H1 (cell line): ENCODE measurements at regions not wholly inside any gene's neighbourhood (a gene's known extent, or its start where the extent isn't known, plus 50 kb on each side); places are given as distances from the start of the nearest gene placed in this dataset.

Experiments
- CTCF ChIA-PET: fragments of 300-600 bp; sonication (Branson Sonifier 250); formaldehyde crosslinking; loops from one replicate; lab custom pipeline; 2021; ENCODE audit not compliant: partially characterized antibody; lab: Charles Lee
- POLR2A ChIA-PET: fragments of 300-600 bp; sonication (Branson Sonifier 250); formaldehyde crosslinking; loops from one replicate; lab custom pipeline; 2021; ENCODE audit warnings: inconsistent platforms; ENCODE audit not compliant: partially characterized antibody; lab: Charles Lee
- DNase-seq, 2 experiments: peaks; one replicate each; pipeline versions ENCODE4 v3.0.0 to v3.0.0-alpha.2; 2010 to 2022; ENCODE audit warnings: low spot score in 2 of 2, low read depth in 1 of 2, mixed read lengths in 1 of 2
- FAIRE-seq: peaks from 2 replicates; lab custom pipeline; 2011; peaks lifted over from hg19 to GRCh38; lab: Jason Lieb, UNC
- H2AFZ ChIP-seq: 2 replicates; pipeline ENCODE4 v1.8.1; 2012; ENCODE audit warnings: low read length, inconsistent platforms
- H2AK5ac ChIP-seq: 2 replicates; pipeline ENCODE4 v1.6.1; 2013; ENCODE audit warnings: low read depth, low read length
- H2BK120ac ChIP-seq: replicated peaks from 2 replicates; pipeline ENCODE3; 2013; ENCODE audit warnings: low read depth, low read length, inconsistent platforms
- H2BK12ac ChIP-seq: 2 replicates; pipeline ENCODE4 v1.6.1; 2013; ENCODE audit warnings: low read depth, low read length
- H2BK15ac ChIP-seq: 2 replicates; pipeline ENCODE4 v1.6.1; 2013; ENCODE audit warnings: low read length
- H2BK20ac ChIP-seq: 2 replicates; pipeline ENCODE4 v1.6.1; 2013; ENCODE audit warnings: low read length
- H2BK5ac ChIP-seq: 2 replicates; pipeline ENCODE4 v1.6.1; 2013; ENCODE audit warnings: low read depth, low read length
- H3K14ac ChIP-seq: 2 replicates; pipeline ENCODE4 v1.6.1; 2013; ENCODE audit warnings: inconsistent platforms; ENCODE audit not compliant: insufficient read length
- H3K18ac ChIP-seq: 2 replicates; pipeline ENCODE4 v1.6.1; 2013; ENCODE audit warnings: low read length; ENCODE audit errors: extremely low read depth
- H3K23ac ChIP-seq: 2 replicates; pipeline ENCODE4 v1.6.1; 2013; ENCODE audit warnings: inconsistent platforms; ENCODE audit not compliant: insufficient read length
- H3K23me2 ChIP-seq: 2 replicates; pipeline ENCODE4 v1.6.1; 2013; ENCODE audit warnings: low read depth, low read length
- H3K27ac ChIP-seq: 2 replicates; pipeline ENCODE4 v1.6.1; 2011; ENCODE audit warnings: low read depth, low read length, inconsistent platforms
- H3K27me3 ChIP-seq, 4 experiments: replicated peaks in 1 of 4; 1 replicate in 1 of 4; 2 replicates in 3 of 4; pipeline versions ENCODE4 v1.6.1 to v1.8.1; 2011 to 2013; ENCODE audit warnings: low read length in 3 of 4, mild to moderate bottlenecking in 3 of 4, inconsistent platforms in 2 of 4, mixed read lengths in 2 of 4, moderate library complexity in 1 of 4; ENCODE audit not compliant: control insufficient read depth in 3 of 4, insufficient read depth in 3 of 4; ENCODE audit errors: extremely low read depth in 1 of 4
- H3K36me3 ChIP-seq, 4 experiments: 2 replicates each; pipeline versions ENCODE4 v1.6.1 to v1.8.1; 2011 to 2013; ENCODE audit warnings: mild to moderate bottlenecking in 4 of 4, low read length in 3 of 4, moderate library complexity in 2 of 4, control low read depth in 1 of 4, inconsistent platforms in 1 of 4; ENCODE audit not compliant: insufficient read depth in 4 of 4, control insufficient read depth in 2 of 4
- H3K4ac ChIP-seq: replicated peaks from 2 replicates; pipeline ENCODE3; 2013; ENCODE audit warnings: low read length, low read depth, mixed read lengths, inconsistent platforms; ENCODE audit not compliant: insufficient read length
- H3K4me1 ChIP-seq, 4 experiments: replicated peaks in 1 of 4; 1 replicate in 1 of 4; 2 replicates in 3 of 4; pipeline versions ENCODE4 v1.6.1 to v1.8.1; 2011 to 2013; ENCODE audit warnings: low read length in 3 of 4, inconsistent platforms in 2 of 4, mixed read lengths in 1 of 4; ENCODE audit not compliant: insufficient read depth in 4 of 4, control insufficient read depth in 3 of 4
- H3K4me2 ChIP-seq, 2 experiments: 2 replicates each; pipeline versions ENCODE4 v1.6.1 to v1.8.1; 2011 to 2013; ENCODE audit warnings: low read depth in 2 of 2, low read length in 2 of 2, control low read depth in 1 of 2, inconsistent platforms in 1 of 2, mild to moderate bottlenecking in 1 of 2; ENCODE audit not compliant: insufficient read depth in 1 of 2
- H3K4me3 ChIP-seq, 4 experiments: fragments of 200-600, 300-600 bp in 1 of 4; sonication (generic), shearing (Covaris generic), sonication (Bioruptor Twin) in 1 of 4; 2 replicates each; pipeline versions ENCODE4 v1.5.1 to v1.8.1; 2011 to 2016; ENCODE audit warnings: low read length in 4 of 4, low read depth in 3 of 4, control low read depth in 2 of 4, inconsistent platforms in 2 of 4, mild to moderate bottlenecking in 2 of 4, mixed read lengths in 1 of 4, moderate library complexity in 1 of 4; ENCODE audit not compliant: insufficient read depth in 2 of 4; ENCODE audit errors: extremely low read depth in 1 of 4
- H3K56ac ChIP-seq: replicated peaks from 2 replicates; pipeline ENCODE3; 2013; ENCODE audit warnings: low read depth, mild to moderate bottlenecking, mixed read lengths, low read length, inconsistent platforms; ENCODE audit not compliant: insufficient read length
- H3K79me1 ChIP-seq: 2 replicates; pipeline ENCODE4 v1.6.1; 2013; ENCODE audit warnings: low read depth, low read length, control low read depth
- H3K79me2 ChIP-seq, 2 experiments: 2 replicates each; pipeline versions ENCODE4 v1.6.1 to v1.8.1; 2012 to 2013; ENCODE audit warnings: low read length in 2 of 2, mild to moderate bottlenecking in 2 of 2, inconsistent platforms in 1 of 2; ENCODE audit not compliant: insufficient read depth in 2 of 2, control insufficient read depth in 1 of 2
- H3K9ac ChIP-seq, 4 experiments: replicated peaks in 1 of 4; 1 replicate in 1 of 4; 2 replicates in 3 of 4; pipeline versions ENCODE4 v1.6.1 to v1.8.1; 2011 to 2013; ENCODE audit warnings: low read depth in 3 of 4, low read length in 3 of 4, control low read depth in 2 of 4, mild to moderate bottlenecking in 2 of 4, moderate library complexity in 2 of 4, inconsistent platforms in 1 of 4; ENCODE audit errors: extremely low read depth in 1 of 4
- H3K9me3 ChIP-seq, 2 experiments: 2 replicates each; pipeline versions ENCODE4 v1.6.1 to v1.8.1; 2012 to 2013; ENCODE audit warnings: mild to moderate bottlenecking in 2 of 2, moderate library complexity in 2 of 2, control low read depth in 1 of 2, inconsistent platforms in 1 of 2, low read depth in 1 of 2, low read length in 1 of 2, mixed read lengths in 1 of 2; ENCODE audit not compliant: insufficient read depth in 2 of 2
- H4K20me1 ChIP-seq, 2 experiments: replicated peaks in 1 of 2; 2 replicates each; pipeline versions ENCODE3 to v1.8.1; 2011 to 2013; ENCODE audit warnings: inconsistent platforms in 2 of 2, low read length in 2 of 2, mild to moderate bottlenecking in 1 of 2; ENCODE audit not compliant: insufficient read depth in 2 of 2, control insufficient read depth in 1 of 2
- H4K5ac ChIP-seq: 2 replicates; pipeline ENCODE4 v1.6.1; 2013; ENCODE audit warnings: low read length, low read depth, mixed read lengths, inconsistent platforms; ENCODE audit not compliant: insufficient read length
- H4K8ac ChIP-seq: 2 replicates; pipeline ENCODE4 v1.8.0; 2013; ENCODE audit warnings: mild to moderate bottlenecking, moderate library complexity, low read length, inconsistent platforms; ENCODE audit not compliant: insufficient read depth; ENCODE audit errors: extremely low read depth
- H4K91ac ChIP-seq: replicated peaks from 2 replicates; pipeline ENCODE3; 2013; ENCODE audit warnings: low read length, mixed read lengths, inconsistent platforms; ENCODE audit not compliant: insufficient read length
- CBX8 ChIP-seq: fragments of 300-800, 300-1000 bp; sonication (generic); IDR thresholded peaks from 2 replicates; pipeline ENCODE4 v1.7.1; 2016; ENCODE audit warnings: low read depth, low read length, borderline replicate concordance
- CREB1 ChIP-seq: IDR thresholded peaks from 2 replicates; pipeline ENCODE4 v1.6.1; 2012; ENCODE audit warnings: inconsistent platforms
- HDAC2 ChIP-seq, 2 experiments: fragments of 300-600 bp in 1 of 2; sonication (generic) in 1 of 2; IDR thresholded peaks; 2 replicates each; pipeline ENCODE4 v1.6.1; 2011 to 2012; ENCODE audit warnings: low read depth in 2 of 2, low read length in 2 of 2, mild to moderate bottlenecking in 2 of 2, moderate library complexity in 2 of 2, borderline replicate concordance in 1 of 2, inconsistent platforms in 1 of 2
- JUN ChIP-seq: IDR thresholded peaks from 2 replicates; pipeline ENCODE4 v1.6.1; 2011; ENCODE audit warnings: low read depth, mild to moderate bottlenecking, improper control_type of control experiment, low read length
- JUND ChIP-seq: IDR thresholded peaks from 2 replicates; pipeline ENCODE4 v1.6.1; 2011; ENCODE audit warnings: mild to moderate bottlenecking, improper control_type of control experiment, low read length
- KDM1A ChIP-seq: fragments of 200-600, 300-600 bp; sonication (generic); IDR thresholded peaks from 2 replicates; pipeline ENCODE4 v1.7.1; 2016; ENCODE audit warnings: mild to moderate bottlenecking, low read length, borderline replicate concordance
- KDM5A ChIP-seq: fragments of 200-600 bp; IDR thresholded peaks from 2 replicates; pipeline ENCODE4 v1.7.1; 2012; ENCODE audit warnings: mild to moderate bottlenecking, low read length, inconsistent platforms, mixed read lengths
- MAFK ChIP-seq: IDR thresholded peaks from 2 replicates; pipeline ENCODE4 v1.6.1; 2012; ENCODE audit warnings: low read depth, mild to moderate bottlenecking, improper control_type of control experiment, low read length
- MAX ChIP-seq: IDR thresholded peaks from 2 replicates; pipeline ENCODE4 v1.6.1; 2012; ENCODE audit warnings: inconsistent platforms
- POLR2A ChIP-seq, 2 experiments: IDR thresholded peaks; 1 replicate in 1 of 2; 2 replicates in 1 of 2; pipeline ENCODE4 v1.6.1; 2011; ENCODE audit warnings: low read depth in 2 of 2, low read length in 2 of 2, mild to moderate bottlenecking in 2 of 2; ENCODE audit errors: control extremely low read depth in 1 of 2
- RAD21 ChIP-seq, 2 experiments: IDR thresholded peaks in 1 of 2; conservative IDR thresholded peaks in 1 of 2; 2 replicates each; pipeline ENCODE4 v1.6.1; 2011; ENCODE audit warnings: low read depth in 2 of 2, low read length in 2 of 2, improper control_type of control experiment in 1 of 2, inconsistent platforms in 1 of 2, mild to moderate bottlenecking in 1 of 2, moderate library complexity in 1 of 2
- SAP30 ChIP-seq: fragments of 300-600 bp; sonication (generic); IDR thresholded peaks from 2 replicates; pipeline ENCODE4 v1.7.1; 2012; ENCODE audit warnings: low read length, moderate library complexity, mild to moderate bottlenecking, inconsistent platforms; ENCODE audit not compliant: insufficient read depth, insufficient replicate concordance
- SRF ChIP-seq: IDR thresholded peaks from 2 replicates; pipeline ENCODE4 v1.6.1; 2011; ENCODE audit warnings: mild to moderate bottlenecking, low read depth, low read length, moderate library complexity
- TBP ChIP-seq: IDR thresholded peaks from 2 replicates; pipeline ENCODE4 v1.6.1; 2011; ENCODE audit warnings: low read depth, low read length, improper control_type of control experiment
- USF2 ChIP-seq: IDR thresholded peaks from 2 replicates; pipeline ENCODE4 v1.6.1; 2011; ENCODE audit warnings: low read length, improper control_type of control experiment

- CTCF ChIA-PET = interaction anchor here (0.6 kb wide), 1 partner anchor 1528 kb away, joined by 3 read pairs; no protein-coding TSS in a partner anchor
- no peak overlapping the region for H3K9ac ChIP-seq
- TF ChIP-seq CREB1 = no peak
- TF ChIP-seq CBX8 = no peak
- no peak for TF ChIP-seq JUN
- TF ChIP-seq POLR2A (IDR thresholded peaks at IDR 0.05; ENCODE audit: control extremely low read depth in 1 of 2, low read depth in 2 of 2, low read length in 2 of 2) = no peak
- no peak for TF ChIP-seq JUND
- TF ChIP-seq SRF = no peak
- no peak for TF ChIP-seq HDAC2 (IDR thresholded peaks at IDR 0.05; ENCODE audit: borderline replicate concordance in 1 of 2, low read depth in 2 of 2, low read length in 2 of 2)
- no peak for TF ChIP-seq TBP
- no peak for TF ChIP-seq KDM1A
- TF ChIP-seq MAX = no peak
- no peak for TF ChIP-seq SAP30
- TF ChIP-seq RAD21 (IDR thresholded peaks at IDR 0.05 in 1 of 2, conservative IDR thresholded peaks at IDR 0.05 in 1 of 2; ENCODE audit: low read depth in 2 of 2, low read length in 2 of 2) = no peak
- TF ChIP-seq KDM5A = no peak
- no peak for TF ChIP-seq USF2
- no peak for TF ChIP-seq MAFK
These were observed 206.1 kb upstream of the NEIL3 start for GRCh38 chr4:177103619-177104018.

More at GRCh38 chr4:177103619-177104018, 206.1 kb upstream of the NEIL3 start:
- H3K23ac ChIP-seq = no peak overlapping the region
- no peaks in the 10 kb centered on the region for H3K23me2 ChIP-seq
- H2AK5ac ChIP-seq = no peak overlapping the region
- H3K4me3 ChIP-seq = no peak overlapping the region
- no peak for DNase-seq
- no peaks in the 10 kb centered on the region for H3K4me1 ChIP-seq
- no peaks in the 10 kb centered on the region for H3K27me3 ChIP-seq
- POLR2A ChIA-PET = no interaction called here
- no peak overlapping the region for H4K8ac ChIP-seq
- H2BK20ac ChIP-seq = no peak overlapping the region
- no peak overlapping the region for H4K91ac ChIP-seq
- H3K18ac ChIP-seq = no peak overlapping the region
- H3K4ac ChIP-seq = no peak overlapping the region
- no peak overlapping the region for H4K5ac ChIP-seq
- no peak for FAIRE-seq
- H3K4me2 ChIP-seq = no peak overlapping the region
- H2BK5ac ChIP-seq = no peak overlapping the region
- H3K36me3 ChIP-seq = no peaks in the 10 kb centered on the region
- H3K14ac ChIP-seq = no peak overlapping the region
- H3K56ac ChIP-seq = no peak overlapping the region
- H3K9me3 ChIP-seq = no peaks in the 10 kb centered on the region
- no peaks in the 10 kb centered on the region for H3K79me2 ChIP-seq
- no peak overlapping the region for H3K27ac ChIP-seq
- no peak overlapping the region for H2BK15ac ChIP-seq
- no peak overlapping the region for H2BK120ac ChIP-seq
- H4K20me1 ChIP-seq = no peaks in the 10 kb centered on the region
- H3K79me1 ChIP-seq = no peaks in the 10 kb centered on the region
- no peak overlapping the region for H2BK12ac ChIP-seq
- no peak overlapping the region for H2AFZ ChIP-seq
